T-cell (primary cell): ENCODE measurements at regions not wholly inside any gene's neighbourhood (a gene's known extent, or its start where the extent isn't known, plus 50 kb on each side); places are given as distances from the start of the nearest gene placed in this dataset.
"Not testable (repeated sequence)": the region's sequence is repeated elsewhere in the genome, so short reads cannot be mapped to it uniquely, and the experiment has no call there.

Experiments
- ATAC-seq, 4 experiments: fragments of 200-7000 bp in 3 of 4; fragments of 150-1000 bp in 1 of 4; cut with Tn5 transposase; replicated peaks in 1 of 4; 1 replicate in 3 of 4; 2 replicates in 1 of 4; pipeline ENCODE4 v1.10.0; 2021; ENCODE audit warnings: moderate library complexity in 3 of 4, mild to moderate bottlenecking in 2 of 4, moderate number of reproducible peaks in 1 of 4
- CTCF ChIA-PET, 2 donors: fragments of 300-600 bp; sonication (Branson Sonifier 250); formaldehyde crosslinking; loops; one replicate each; lab custom pipeline; 2022; ENCODE audit warnings: antibody characterized with exemption in 2 of 2; lab: Charles Lee
- POLR2A ChIA-PET, 2 donors: fragments of 300-600 bp; sonication (Branson Sonifier 250); formaldehyde crosslinking; loops; one replicate each; lab custom pipeline; 2022; ENCODE audit warnings: antibody characterized with exemption in 2 of 2; lab: Charles Lee
- DNase-seq, 35 experiments: peaks; one replicate each; pipeline versions ENCODE4 v3.0.0 to v3.0.0-alpha.2; 2013 to 2023
- H3K27ac ChIP-seq: one replicate; pipeline ENCODE4 v1.5.1; 2013; ENCODE audit warnings: low read length
- H3K27me3 ChIP-seq, 2 experiments: replicated peaks in 1 of 2; 1 replicate in 1 of 2; 2 replicates in 1 of 2; pipeline versions ENCODE4 v1.6.1 to v1.7.0; 2013; ENCODE audit warnings: low read length in 1 of 2, mixed read lengths in 1 of 2; ENCODE audit not compliant: control insufficient read depth in 2 of 2, insufficient read depth in 2 of 2; ENCODE audit errors: extremely low read depth in 1 of 2
- H3K36me3 ChIP-seq, 2 donors: 1 replicate in 1 of 2; 2 replicates in 1 of 2; pipeline versions ENCODE4 v1.6.1 to v1.7.0; 2013; ENCODE audit warnings: low read length in 1 of 2; ENCODE audit not compliant: control insufficient read depth in 2 of 2, insufficient read depth in 1 of 2; ENCODE audit errors: extremely low read depth in 1 of 2
- H3K4me1 ChIP-seq, 2 experiments: 1 replicate in 1 of 2; 2 replicates in 1 of 2; pipeline versions ENCODE4 v1.6.1 to v1.7.0; 2013; ENCODE audit warnings: low read length in 2 of 2, mixed read lengths in 1 of 2; ENCODE audit not compliant: insufficient read depth in 2 of 2, control insufficient read depth in 1 of 2; ENCODE audit errors: extremely low read depth in 1 of 2
- H3K4me3 ChIP-seq, 2 donors: 1 replicate in 1 of 2; 2 replicates in 1 of 2; pipeline versions ENCODE4 v1.5.1 to v1.7.0; 2013; ENCODE audit warnings: mild to moderate bottlenecking in 2 of 2, low read length in 1 of 2, moderate library complexity in 1 of 2; ENCODE audit not compliant: control insufficient read depth in 1 of 2; ENCODE audit errors: extremely low read depth in 1 of 2
- H3K9me3 ChIP-seq: 2 replicates; pipeline ENCODE4 v1.7.0; 2013
- H3K27ac Mint-ChIP-seq, 2 donors: one replicate each; pipeline ENCODE4 v1.8.0; 2020 to 2021; ENCODE audit warnings: mild to moderate bottlenecking in 2 of 2, mixed read lengths in 2 of 2
- H3K27me3 Mint-ChIP-seq, 2 donors: one replicate each; pipeline ENCODE4 v1.8.0; 2021 to 2022; ENCODE audit warnings: mixed read lengths in 2 of 2
- H3K36me3 Mint-ChIP-seq: one replicate; pipeline ENCODE4 v1.8.0; 2021; ENCODE audit warnings: mixed read lengths
- H3K4me1 Mint-ChIP-seq, 3 donors: one replicate each; pipeline ENCODE4 v1.8.0; 2020 to 2022; ENCODE audit warnings: mixed read lengths in 3 of 3, mild to moderate bottlenecking in 1 of 3
- H3K4me3 Mint-ChIP-seq, 3 donors: one replicate each; pipeline ENCODE4 v1.8.0; 2020 to 2022; ENCODE audit warnings: mild to moderate bottlenecking in 3 of 3, mixed read lengths in 3 of 3, moderate library complexity in 3 of 3
- H3K9me3 Mint-ChIP-seq, 3 donors: one replicate each; pipeline ENCODE4 v1.8.0; 2020 to 2022; ENCODE audit warnings: mixed read lengths in 3 of 3
- WGBS: methylation state at CpG from one replicate; pipeline ENCODE4 v1.1.5; 2013; ENCODE audit warnings: missing lambda C conversion rate; ENCODE audit not compliant: insufficient coverage; 5-methylcytosine and 5-hydroxymethylcytosine counted together

- H3K27me3 Mint-ChIP-seq, POLR2A ChIA-PET, H3K9me3 ChIP-seq, H3K4me1 ChIP-seq, ATAC-seq, CTCF ChIA-PET, H3K27me3 ChIP-seq, H3K27ac ChIP-seq, H3K27ac Mint-ChIP-seq, H3K9me3 Mint-ChIP-seq, DNase-seq, H3K4me3 Mint-ChIP-seq, H3K4me3 ChIP-seq, H3K4me1 Mint-ChIP-seq: not testable (repeated sequence)
- peaks cover 51% of the 10 kb centered on the region for H3K36me3 Mint-ChIP-seq
- H3K36me3 ChIP-seq = peaks cover 0 to 11% of the 10 kb centered on the region in 2 donors
- 94% methylated on average over 10 of the region's 15 CpGs for WGBS
These were observed 59.5 kb upstream of the LPCAT1 start for GRCh38 chr5:1583081-1583875.

GRCh38 chr5:1579389-1579788 is 55.6 kb upstream of the LPCAT1 start:
- H3K4me3 Mint-ChIP-seq, POLR2A ChIA-PET, CTCF ChIA-PET, DNase-seq, H3K27me3 ChIP-seq, H3K36me3 ChIP-seq, H3K27me3 Mint-ChIP-seq, H3K27ac Mint-ChIP-seq, H3K4me1 ChIP-seq, H3K9me3 Mint-ChIP-seq, H3K27ac ChIP-seq, H3K4me3 ChIP-seq, ATAC-seq, H3K9me3 ChIP-seq, H3K4me1 Mint-ChIP-seq: not testable (repeated sequence)
- no CpG with 5 or more reads among the region's 5 CpGs for WGBS
- H3K36me3 Mint-ChIP-seq = peaks cover 46% of the 10 kb centered on the region

- H3K9me3 ChIP-seq, DNase-seq, H3K27me3 ChIP-seq, ATAC-seq, H3K4me3 Mint-ChIP-seq, CTCF ChIA-PET, H3K27ac Mint-ChIP-seq, POLR2A ChIA-PET, H3K9me3 Mint-ChIP-seq, H3K4me3 ChIP-seq, H3K36me3 ChIP-seq, H3K4me1 Mint-ChIP-seq, H3K4me1 ChIP-seq, H3K27me3 Mint-ChIP-seq, H3K27ac ChIP-seq: not testable (repeated sequence)
- 80% methylated on average over 1 of the region's 7 CpGs for WGBS
- peaks cover 48% of the 10 kb centered on the region for H3K36me3 Mint-ChIP-seq
These were observed 53.1 kb upstream of the LPCAT1 start for GRCh38 chr5:1576851-1577250.

GRCh38 chr5:1575991-1576714 is 52.4 kb upstream of the LPCAT1 start:
- ATAC-seq, H3K4me1 Mint-ChIP-seq, CTCF ChIA-PET, H3K36me3 ChIP-seq, H3K4me3 Mint-ChIP-seq, H3K27me3 Mint-ChIP-seq, H3K27me3 ChIP-seq, DNase-seq, H3K9me3 ChIP-seq, H3K4me1 ChIP-seq, H3K27ac Mint-ChIP-seq, H3K27ac ChIP-seq, POLR2A ChIA-PET, H3K9me3 Mint-ChIP-seq, H3K4me3 ChIP-seq: not testable (repeated sequence)
- 89% methylated on average over 4 of the region's 25 CpGs for WGBS
- peaks cover 42% of the 10 kb centered on the region for H3K36me3 Mint-ChIP-seq

GRCh38 chr5:1575491-1575890 is 51.7 kb upstream of the LPCAT1 start:
- H3K9me3 Mint-ChIP-seq, H3K27me3 Mint-ChIP-seq, CTCF ChIA-PET, ATAC-seq, H3K36me3 ChIP-seq, H3K4me1 Mint-ChIP-seq, H3K4me3 ChIP-seq, H3K9me3 ChIP-seq, H3K4me3 Mint-ChIP-seq, H3K4me1 ChIP-seq, H3K27ac Mint-ChIP-seq, POLR2A ChIA-PET, DNase-seq, H3K27ac ChIP-seq, H3K27me3 ChIP-seq: not testable (repeated sequence)
- WGBS = 63% methylated on average over 2 of the region's 5 CpGs
- H3K36me3 Mint-ChIP-seq = peaks cover 36% of the 10 kb centered on the region

GRCh38 chr5:1574023-1574318 is 50.2 kb upstream of the LPCAT1 start:
- CTCF ChIA-PET, H3K4me3 Mint-ChIP-seq, POLR2A ChIA-PET, H3K4me1 ChIP-seq, H3K4me3 ChIP-seq, H3K27me3 Mint-ChIP-seq, H3K27ac ChIP-seq, ATAC-seq, H3K36me3 ChIP-seq, H3K4me1 Mint-ChIP-seq, H3K27me3 ChIP-seq, H3K27ac Mint-ChIP-seq, H3K9me3 Mint-ChIP-seq, DNase-seq, H3K9me3 ChIP-seq: not testable (repeated sequence)
- no CpG with 5 or more reads among the region's 9 CpGs for WGBS
- peaks cover 29% of the 10 kb centered on the region for H3K36me3 Mint-ChIP-seq
